AG04450 (cell line): ENCODE measurements at regions not wholly inside any gene's neighbourhood (a gene's known extent, or its start where the extent isn't known, plus 50 kb on each side); places are given as distances from the start of the nearest gene placed in this dataset.

Source experiments
- CTCF ChIA-PET: fragments of 300-600, 350-600 bp; formaldehyde crosslinking; extraction: SDS; loops from one replicate; lab custom pipeline; 2022; ENCODE audit warnings: antibody characterized with exemption, inconsistent platforms; lab: Charles Lee
- POLR2A ChIA-PET: fragments of 350-600 bp; formaldehyde crosslinking; extraction: SDS; loops from one replicate; lab custom pipeline; 2021; ENCODE audit warnings: antibody characterized with exemption, inconsistent platforms; lab: Yijun Ruan, JAX
- DNase-seq: peaks from one replicate; pipeline ENCODE4 v3.0.0-alpha.2; 2011; ENCODE audit warnings: low read depth, low spot score
- H3K27ac ChIP-seq: one replicate; pipeline ENCODE4 v1.5.1; 2012; ENCODE audit warnings: low read depth, low read length, control low read depth
- H3K27me3 ChIP-seq: one replicate; pipeline ENCODE4 v1.6.0; 2012; ENCODE audit warnings: low read length; ENCODE audit not compliant: control insufficient read depth, insufficient read depth
- H3K4me3 ChIP-seq: 2 replicates; pipeline ENCODE4 v1.5.1; 2011; ENCODE audit warnings: mild to moderate bottlenecking, low read depth, low read length, control low read depth
- H3K9me3 ChIP-seq: 2 replicates; pipeline ENCODE4 v1.5.1; 2012; ENCODE audit warnings: low read length; ENCODE audit not compliant: control insufficient read depth, insufficient read depth
- TF ChIP-seq, protein P1 (sequence below): IDR thresholded peaks from 2 replicates; pipeline ENCODE4 v1.5.1; 2011; ENCODE audit warnings: low read depth, low read length, control low read depth, inconsistent platforms

DNA sequence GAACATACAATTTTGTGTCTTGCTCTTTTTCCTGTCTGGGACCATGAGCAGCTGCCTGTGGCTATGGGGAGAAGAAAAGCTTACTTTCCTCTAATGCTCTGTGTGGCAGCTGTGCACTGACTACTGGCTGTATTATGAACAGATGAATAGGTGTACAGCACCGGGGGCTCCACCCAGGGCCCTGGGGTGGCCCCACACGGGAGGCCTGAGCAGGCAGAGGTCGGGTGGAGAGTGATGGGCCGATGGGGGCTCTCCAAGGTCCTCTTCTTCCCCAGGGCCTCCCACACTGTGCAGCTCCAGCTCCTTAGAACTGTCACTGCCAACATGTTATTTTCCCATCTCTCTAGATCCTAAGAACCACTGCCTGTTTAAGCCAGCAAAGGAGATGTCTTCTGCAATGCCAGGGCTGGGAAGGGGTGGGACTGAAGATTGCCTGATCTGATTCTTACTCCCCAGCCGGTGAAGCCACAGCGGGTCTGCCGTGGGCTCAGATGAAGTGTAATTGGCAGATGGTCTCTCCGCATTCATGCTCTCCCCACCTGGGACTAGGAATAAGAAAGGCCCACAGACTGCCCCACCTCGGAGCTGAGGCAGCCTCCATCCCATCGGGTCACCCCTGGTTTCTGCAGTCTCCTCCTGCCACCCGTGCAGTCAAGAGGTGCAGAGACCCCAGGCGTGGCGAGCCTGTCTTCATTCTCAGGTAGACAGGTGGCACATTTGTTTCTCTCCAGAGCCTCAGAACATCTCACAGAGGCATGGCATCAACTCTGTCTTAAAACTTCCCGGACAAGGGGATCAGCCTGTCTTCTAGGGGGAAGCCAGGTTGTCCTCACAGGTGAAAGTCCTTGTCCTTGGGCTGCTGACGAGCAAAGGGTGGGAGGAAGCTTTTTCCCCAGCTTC, 186.5 kb upstream of the GALNT2 start:
- TF ChIP-seq, protein P1, sequence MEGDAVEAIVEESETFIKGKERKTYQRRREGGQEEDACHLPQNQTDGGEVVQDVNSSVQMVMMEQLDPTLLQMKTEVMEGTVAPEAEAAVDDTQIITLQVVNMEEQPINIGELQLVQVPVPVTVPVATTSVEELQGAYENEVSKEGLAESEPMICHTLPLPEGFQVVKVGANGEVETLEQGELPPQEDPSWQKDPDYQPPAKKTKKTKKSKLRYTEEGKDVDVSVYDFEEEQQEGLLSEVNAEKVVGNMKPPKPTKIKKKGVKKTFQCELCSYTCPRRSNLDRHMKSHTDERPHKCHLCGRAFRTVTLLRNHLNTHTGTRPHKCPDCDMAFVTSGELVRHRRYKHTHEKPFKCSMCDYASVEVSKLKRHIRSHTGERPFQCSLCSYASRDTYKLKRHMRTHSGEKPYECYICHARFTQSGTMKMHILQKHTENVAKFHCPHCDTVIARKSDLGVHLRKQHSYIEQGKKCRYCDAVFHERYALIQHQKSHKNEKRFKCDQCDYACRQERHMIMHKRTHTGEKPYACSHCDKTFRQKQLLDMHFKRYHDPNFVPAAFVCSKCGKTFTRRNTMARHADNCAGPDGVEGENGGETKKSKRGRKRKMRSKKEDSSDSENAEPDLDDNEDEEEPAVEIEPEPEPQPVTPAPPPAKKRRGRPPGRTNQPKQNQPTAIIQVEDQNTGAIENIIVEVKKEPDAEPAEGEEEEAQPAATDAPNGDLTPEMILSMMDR = no peak
- H3K27me3 ChIP-seq = no peaks in the 10 kb centered on the region
- CTCF ChIA-PET = interaction anchor here (0.6 kb wide), 1 partner anchor 21 kb away, joined by 9 read pairs; no protein-coding TSS in a partner anchor
- no peak for DNase-seq
- no peaks in the 10 kb centered on the region for H3K9me3 ChIP-seq
- H3K27ac ChIP-seq = no peak overlapping the region
- POLR2A ChIA-PET = no interaction called here
- no peak overlapping the region for H3K4me3 ChIP-seq

DNA sequence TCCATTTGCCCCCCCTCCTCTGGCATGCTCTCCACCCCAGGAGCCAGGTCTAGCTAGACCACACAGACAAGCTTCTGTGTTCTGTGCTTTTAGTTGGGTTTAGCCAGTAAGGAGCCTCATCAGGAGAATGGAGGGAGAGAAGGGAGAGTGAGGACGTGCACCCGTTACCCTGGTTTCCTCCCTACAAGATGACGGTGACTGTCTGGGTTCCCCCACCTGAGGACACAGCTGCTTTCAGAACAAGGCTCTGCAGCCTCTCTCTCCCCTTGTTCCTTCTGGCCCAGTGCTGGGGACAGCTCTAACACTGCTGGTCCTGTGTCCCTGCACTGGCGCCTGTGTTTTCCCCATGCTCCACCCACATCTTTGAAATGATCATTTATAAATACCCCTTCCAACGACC, 184.4 kb upstream of the GALNT2 start:
- ChIA-PET CTCF (no interaction called here), POLR2A (no interaction called here)
- no peaks in the 10 kb centered on the region for H3K9me3 ChIP-seq
- peaks cover 2% of the 10 kb centered on the region for H3K27me3 ChIP-seq
- TF ChIP-seq, protein P1 = no peak
- H3K4me3 ChIP-seq = no peak overlapping the region
- no peak overlapping the region for H3K27ac ChIP-seq
- DNase-seq = no peak

DNA sequence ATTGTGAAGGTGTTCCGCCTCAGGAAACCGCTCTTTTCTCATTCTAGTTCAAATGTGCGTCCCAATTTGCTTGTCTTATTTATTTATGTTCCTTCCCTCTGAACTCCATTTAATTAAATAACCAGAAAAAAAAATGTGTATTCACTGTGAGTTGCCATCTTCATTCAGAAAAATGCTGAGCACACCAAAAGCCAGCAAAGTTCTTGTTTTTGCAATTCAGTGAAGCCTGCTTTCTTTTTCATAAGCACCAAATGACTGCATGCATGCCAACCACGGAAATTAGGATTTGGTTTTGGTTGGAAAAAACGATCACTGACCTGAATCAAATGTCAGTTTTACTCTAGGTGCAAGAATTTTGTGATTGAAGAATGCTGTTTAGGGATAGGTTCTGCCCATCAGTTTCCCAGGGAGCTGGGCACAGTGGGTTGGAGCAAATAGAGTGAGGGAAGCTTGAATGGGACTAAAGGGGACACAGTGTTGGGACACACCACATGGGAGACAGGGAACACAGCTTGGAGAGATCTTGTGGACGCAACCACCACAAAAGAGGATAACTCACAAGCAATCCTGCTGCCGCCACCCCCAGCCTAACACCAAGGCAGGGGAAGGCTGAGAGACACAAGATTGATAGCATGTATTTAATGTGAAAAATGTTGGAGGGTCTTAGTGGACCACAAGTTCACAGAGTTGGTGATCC, 183.4 kb upstream of the GALNT2 start:
- POLR2A ChIA-PET = no interaction called here
- CTCF ChIA-PET = no interaction called here

DNA sequence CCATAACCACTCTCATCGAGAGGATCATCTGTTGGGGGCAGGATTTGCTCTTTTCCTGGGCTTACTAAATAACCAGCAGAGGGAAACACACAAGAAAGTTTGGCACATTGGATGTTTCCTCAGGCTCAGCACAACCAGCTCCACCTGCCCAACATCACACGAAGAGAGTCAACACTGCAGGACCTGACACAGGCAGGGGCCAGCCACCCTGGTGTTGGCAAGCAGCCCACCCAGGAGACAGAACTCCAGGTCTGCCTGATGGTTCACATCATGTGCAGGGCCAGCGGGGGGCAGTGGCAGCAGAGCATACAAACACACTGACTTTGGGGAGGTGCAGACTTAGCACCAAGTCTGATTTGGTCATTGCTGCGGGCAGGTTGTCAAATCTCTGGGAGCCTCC, 182.3 kb upstream of the GALNT2 start:
- TF ChIP-seq, protein P1 = no peak
- Histone ChIP-seq H3K9me3 (no peaks in the 10 kb centered on the region), H3K27ac (no peak overlapping the region), H3K4me3 (no peak overlapping the region), H3K27me3 (peaks cover 2% of the 10 kb centered on the region)
- CTCF ChIA-PET = no interaction called here
- DNase-seq = no peak
- POLR2A ChIA-PET = no interaction called here

More for the DNA sequence above, 183.4 kb upstream of the GALNT2 start:
- Histone ChIP-seq H3K27ac (no peak overlapping the region), H3K9me3 (no peaks in the 10 kb centered on the region), H3K4me3 (no peak overlapping the region), H3K27me3 (peaks cover 2% of the 10 kb centered on the region)
- TF ChIP-seq, protein P1 = no peak
- DNase-seq = no peak
